HPDE6-E6E7 (cell line): ENCODE measurements at regions not wholly inside any gene's neighbourhood (a gene's known extent, or its start where the extent isn't known, plus 50 kb on each side); places are given as distances from the start of the nearest gene placed in this dataset.

Experiments
- DNase-seq: peaks from one replicate; pipeline ENCODE4 v3.0.0; 2011; ENCODE audit warnings: missing footprints; ENCODE audit errors: extremely low spot score

GRCh38 chr12:125878483-125878882 is 813.2 kb downstream of the AACS start:
- DNase-seq = no peak

GRCh38 chr12:125882141-125882540 is 816.9 kb downstream of the AACS start:
- no peak for DNase-seq

GRCh38 chr12:125888921-125889320 is 823.7 kb downstream of the AACS start:
- DNase-seq = no peak

- DNase-seq = no peak
Measured at GRCh38 chr12:125889742-125890141, 824.5 kb downstream of the AACS start.

GRCh38 chr12:125890366-125890905 is 825.2 kb downstream of the AACS start:
- DNase-seq = no peak

GRCh38 chr12:125890971-125891370 is 825.7 kb downstream of the AACS start:
- DNase-seq = no peak

GRCh38 chr12:125892276-125892675 is 827.0 kb downstream of the AACS start:
- no peak for DNase-seq

GRCh38 chr12:125902991-125903390 is 837.8 kb downstream of the AACS start:
- no peak for DNase-seq

GRCh38 chr12:125907351-125907750 is 842.1 kb downstream of the AACS start:
- DNase-seq = no peak

- DNase-seq = no peak
Measured at GRCh38 chr12:125919856-125920470, 854.7 kb downstream of the AACS start.

GRCh38 chr12:125922330-125922729 is 857.1 kb downstream of the AACS start:
- DNase-seq = no peak

GRCh38 chr12:125936502-125936901 is 871.3 kb downstream of the AACS start:
- DNase-seq = no peak

GRCh38 chr12:125944446-125944845 is 879.2 kb downstream of the AACS start:
- DNase-seq = no peak

GRCh38 chr12:125949471-125949870 is 884.2 kb downstream of the AACS start:
- no peak for DNase-seq

- no peak for DNase-seq
Measured at GRCh38 chr12:125954362-125954761, 889.1 kb downstream of the AACS start.

- no peak for DNase-seq
Measured at GRCh38 chr12:125956186-125956585, 891.0 kb downstream of the AACS start.

- DNase-seq = no peak
Measured at GRCh38 chr12:125966641-125967040, 901.4 kb downstream of the AACS start.

GRCh38 chr12:125968413-125968812 is 903.2 kb downstream of the AACS start:
- no peak for DNase-seq

GRCh38 chr12:125971981-125972380 is 906.7 kb downstream of the AACS start:
- DNase-seq = no peak

- no peak for DNase-seq
Measured at GRCh38 chr12:125978286-125978685, 913.1 kb downstream of the AACS start.

- DNase-seq = no peak
Measured at GRCh38 chr12:125981610-125982253, 916.5 kb downstream of the AACS start.

GRCh38 chr12:125983094-125983783 is 918.0 kb downstream of the AACS start:
- no peak for DNase-seq
